GM11168 (cell line): ENCODE measurements at regions not wholly inside any gene's neighbourhood (a gene's known extent, or its start where the extent isn't known, plus 50 kb on each side); places are given as distances from the start of the nearest gene placed in this dataset.
"Not testable (repeated sequence)": the region's sequence is repeated elsewhere in the genome, so short reads cannot be mapped to it uniquely, and the experiment has no call there.

Experiments
- in situ Hi-C: fragments of 300-500 bp; cut with MboI; formaldehyde crosslinking; loops from one replicate; pipeline ENCODE4 v1.12.0; 2022; ENCODE audit warnings: low sequenced_read_pairs; ENCODE audit not compliant: unreplicated experiment

DNA sequence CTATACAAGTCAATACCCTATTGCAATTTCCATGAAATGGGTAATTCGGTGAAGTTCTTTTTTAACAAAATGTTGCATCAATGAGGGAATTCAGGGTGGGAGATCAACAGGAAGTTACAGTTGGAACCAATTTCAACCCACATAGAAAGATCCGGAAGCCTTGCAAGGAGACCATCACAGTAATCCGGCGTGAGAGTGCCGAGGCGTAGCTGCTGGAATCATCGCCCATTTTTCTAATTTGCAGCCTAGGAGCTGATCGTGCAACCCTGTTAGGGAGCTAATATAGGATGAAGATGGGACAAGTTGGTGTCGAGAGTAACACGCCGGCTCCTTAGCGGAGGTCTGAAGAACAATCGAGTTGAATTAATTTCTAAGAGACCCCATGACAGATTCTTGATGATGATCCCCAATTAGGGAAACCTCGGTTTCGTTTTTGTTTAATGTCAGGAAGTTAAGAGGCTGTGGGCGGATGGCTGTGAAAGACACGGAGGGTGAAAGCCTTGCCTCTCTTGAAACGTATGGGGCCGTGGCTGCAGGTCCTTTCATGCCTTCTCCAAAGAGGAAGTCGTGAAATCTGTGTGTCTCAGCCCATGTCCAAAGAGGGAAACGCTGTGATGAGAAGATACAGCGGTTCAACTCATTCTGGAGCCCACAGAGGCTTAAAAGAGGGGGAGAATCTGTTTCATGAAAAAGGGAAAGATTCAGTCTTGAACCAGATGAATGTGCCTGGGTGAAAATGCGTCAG is 51.2 kb upstream of the CARD11 start:
- in situ Hi-C loops: no loop called here

DNA sequence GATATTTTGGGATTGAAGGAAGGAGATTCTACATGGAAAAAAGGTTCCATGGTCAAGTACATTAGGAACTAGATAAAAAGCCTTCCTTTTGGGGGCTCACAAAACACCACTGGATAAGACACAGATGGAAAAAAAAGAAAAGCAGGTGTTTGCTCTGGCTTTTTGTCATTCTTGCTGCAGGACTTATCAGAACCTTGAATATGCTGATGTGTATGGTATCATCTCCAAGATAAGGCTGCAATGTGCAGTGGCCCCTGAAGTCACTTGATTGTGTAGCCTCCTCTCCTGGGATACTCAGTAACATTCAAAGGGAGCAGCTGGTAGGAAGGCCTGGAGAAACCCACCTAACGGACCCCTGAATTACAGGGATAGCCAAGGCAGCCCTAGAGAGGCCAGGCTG is 54.1 kb upstream of the CARD11 start:
- in situ Hi-C loops: no loop called here

DNA sequence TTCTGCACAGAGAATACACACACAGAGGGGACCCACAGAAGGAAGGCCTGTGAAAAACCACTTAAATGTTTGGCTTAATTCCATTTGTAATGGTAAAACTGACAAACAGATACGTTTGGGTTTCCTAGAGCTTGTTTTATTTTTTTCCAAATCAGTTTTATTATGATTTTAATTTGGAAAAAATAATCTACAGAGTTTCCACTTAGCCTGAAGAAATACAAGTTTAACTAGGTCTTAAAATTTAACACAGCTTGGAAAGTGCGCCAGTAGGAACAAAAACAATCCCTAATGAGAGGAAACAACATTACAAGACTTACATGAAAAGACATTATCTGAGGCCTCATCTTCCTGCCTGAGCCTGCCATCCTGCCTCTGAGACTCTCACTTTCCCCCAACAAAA is 58.5 kb upstream of the CARD11 start:
- in situ Hi-C loops: no loop called here

DNA sequence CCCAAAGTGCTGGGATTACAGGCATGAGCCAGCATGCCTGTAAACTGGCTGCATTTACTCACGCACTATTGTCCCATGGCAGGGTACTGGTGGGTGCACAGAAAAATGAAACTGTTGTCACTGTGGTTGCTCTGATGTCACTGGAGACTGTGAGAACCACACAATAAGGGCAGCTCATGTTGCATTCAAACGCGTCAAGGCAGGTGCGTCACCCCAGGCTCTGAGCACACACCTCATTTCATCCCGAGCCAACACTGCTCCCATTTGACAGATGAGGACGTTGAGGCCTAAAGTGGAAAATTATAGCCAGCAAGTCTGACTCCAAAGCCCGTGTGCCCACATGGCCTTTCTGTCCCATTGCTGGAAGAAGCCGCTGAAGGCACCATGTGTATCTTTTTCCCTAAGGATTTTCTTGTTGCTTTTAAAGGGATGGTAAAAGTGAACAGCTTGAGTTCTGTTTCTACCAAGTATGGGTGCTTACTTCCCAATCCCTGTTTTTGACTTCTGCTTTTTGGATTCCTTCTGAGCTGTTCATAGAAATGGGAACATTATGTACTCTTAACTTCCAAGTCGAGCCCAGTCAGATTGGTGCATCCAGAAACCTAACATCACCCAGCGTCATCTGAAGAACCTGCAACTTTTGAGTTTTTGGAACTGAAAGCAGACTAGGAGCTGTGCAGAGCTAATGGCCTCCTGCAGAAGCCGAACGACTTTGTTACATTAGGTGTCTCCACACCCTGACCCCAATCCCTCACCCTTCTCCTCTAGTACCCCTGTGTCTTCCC is 60.1 kb upstream of the CARD11 start:
- in situ Hi-C loops: no loop called here

DNA sequence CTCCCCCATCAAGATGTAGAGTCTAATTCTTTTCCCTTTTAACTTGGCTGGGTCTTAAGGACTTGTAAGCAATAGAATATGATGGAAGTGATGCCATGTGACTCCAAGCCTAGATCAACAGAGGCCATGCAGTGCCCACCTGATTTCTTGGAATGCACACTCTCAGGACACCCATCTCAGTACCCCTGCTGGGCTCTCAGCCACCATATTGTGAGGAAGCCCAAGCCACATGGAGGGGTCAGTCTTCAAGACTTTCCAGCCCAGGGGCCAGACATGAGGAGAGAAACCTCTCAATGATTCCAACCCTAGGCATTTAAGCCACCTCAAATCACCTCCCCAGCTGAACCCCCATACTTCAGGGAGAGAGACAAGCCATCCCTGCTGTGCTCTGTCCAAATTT is 62.2 kb upstream of the CARD11 start:
- in situ Hi-C loops: no loop called here

DNA sequence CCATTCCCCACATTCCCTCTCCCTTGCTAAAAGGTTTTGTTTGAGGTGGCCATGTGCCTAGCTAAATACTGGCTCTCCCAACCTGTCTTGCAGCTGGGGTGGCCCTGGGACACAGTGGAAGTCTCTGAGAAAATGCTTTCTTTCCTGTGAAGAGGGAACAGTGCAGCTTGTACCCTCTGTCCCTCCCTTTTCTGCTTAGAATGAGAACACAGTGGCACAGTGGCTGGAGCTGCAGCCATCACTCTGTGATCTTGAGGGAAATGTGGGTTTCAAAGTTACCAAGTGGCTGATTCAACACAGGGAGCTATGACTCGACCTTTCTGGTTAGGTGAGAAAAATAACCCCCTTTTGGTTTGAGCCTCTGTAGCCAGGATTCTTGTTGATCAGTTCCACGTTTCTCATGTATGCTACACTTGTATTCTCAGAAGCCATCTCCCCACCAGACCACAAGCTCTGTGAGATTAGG is 62.7 kb upstream of the CARD11 start:
- in situ Hi-C loops: no loop called here

DNA sequence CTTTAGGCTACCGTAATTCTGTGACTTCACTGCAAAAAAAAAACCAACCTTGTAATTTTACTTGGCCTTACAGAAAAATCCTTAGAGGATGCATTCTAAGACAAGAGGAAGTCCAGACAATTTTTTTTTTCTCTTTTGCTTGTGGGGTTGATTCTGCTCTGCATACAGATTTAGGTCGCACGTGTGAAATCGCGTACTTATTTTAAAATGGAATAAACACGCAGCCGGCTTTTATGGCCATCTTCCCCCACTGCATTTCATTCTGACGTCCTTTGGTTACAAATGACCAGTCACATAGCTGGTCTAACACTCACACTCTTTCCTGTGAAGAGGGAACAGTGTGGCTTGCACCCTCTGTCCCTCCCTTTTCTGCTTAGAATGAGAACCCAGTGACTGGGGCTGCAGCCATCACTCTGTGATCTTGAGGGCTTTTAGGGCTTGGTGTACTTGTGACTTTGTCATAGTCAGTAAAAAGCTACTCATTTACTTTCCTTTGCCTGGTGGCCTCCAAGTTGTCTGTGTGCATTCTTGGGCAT is 63.6 kb upstream of the CARD11 start:
- in situ Hi-C loops: no loop called here

DNA sequence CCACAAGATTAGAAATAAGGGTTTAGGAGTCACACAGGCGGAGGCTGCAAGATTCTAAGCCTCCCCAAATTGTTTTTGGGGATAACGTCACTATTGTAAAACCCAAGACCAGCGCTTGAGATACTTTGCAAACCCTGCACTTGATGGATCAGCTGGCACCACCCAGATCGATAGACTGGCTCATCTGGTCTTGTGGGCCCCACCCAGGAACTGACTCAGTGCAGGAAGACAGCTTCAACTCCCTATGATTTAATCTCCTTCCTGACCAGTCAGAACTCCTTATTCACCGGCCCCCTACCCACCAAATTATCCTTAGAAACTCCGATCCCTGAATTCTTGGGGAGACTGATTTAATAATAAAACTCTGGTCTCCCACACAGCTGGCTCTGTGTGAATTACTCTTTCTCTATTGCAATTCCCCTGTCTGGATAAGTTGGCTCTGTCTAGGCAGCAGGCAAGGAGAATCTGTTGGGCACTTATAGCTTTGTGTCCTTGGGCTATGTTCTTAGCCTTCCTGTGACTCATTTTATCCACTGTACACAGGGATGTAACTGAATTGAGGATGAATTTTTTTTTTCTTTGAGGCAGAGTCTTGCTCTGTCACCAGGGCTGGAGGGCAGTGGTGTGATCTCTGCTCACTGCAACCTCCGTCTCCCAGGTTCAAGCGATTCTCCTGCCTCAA is 64.4 kb upstream of the CARD11 start:
- in situ Hi-C loops: no loop called here

DNA sequence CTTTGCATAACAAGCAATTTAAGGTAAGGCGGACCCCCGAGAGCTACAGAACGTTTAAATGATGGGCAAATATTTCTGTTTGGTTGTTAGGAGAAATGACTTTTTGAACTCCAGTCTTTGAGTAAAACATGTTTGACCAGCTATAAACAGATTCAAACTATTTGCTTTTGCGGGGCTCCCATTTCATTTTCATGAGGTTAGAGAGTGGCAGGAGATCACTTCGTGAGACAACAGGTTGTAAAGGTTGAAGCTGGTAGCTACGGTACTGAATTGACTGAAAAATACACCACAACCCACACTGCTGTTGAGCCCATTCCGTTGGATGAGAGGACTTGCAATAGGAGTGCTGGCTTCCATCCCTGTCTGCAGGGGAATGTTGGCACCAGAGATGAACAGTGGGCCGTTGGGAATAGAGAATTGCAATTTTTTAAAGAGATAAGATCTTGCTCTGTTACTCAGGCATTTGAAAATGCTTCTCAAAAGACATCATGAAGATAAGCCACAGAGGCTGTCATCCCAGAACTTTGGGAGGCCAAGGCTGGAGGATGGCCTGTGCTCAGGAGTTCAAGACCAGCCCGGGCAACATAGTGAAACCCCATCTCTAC is 65.7 kb upstream of the CARD11 start:
- in situ Hi-C loops: no loop called here

DNA sequence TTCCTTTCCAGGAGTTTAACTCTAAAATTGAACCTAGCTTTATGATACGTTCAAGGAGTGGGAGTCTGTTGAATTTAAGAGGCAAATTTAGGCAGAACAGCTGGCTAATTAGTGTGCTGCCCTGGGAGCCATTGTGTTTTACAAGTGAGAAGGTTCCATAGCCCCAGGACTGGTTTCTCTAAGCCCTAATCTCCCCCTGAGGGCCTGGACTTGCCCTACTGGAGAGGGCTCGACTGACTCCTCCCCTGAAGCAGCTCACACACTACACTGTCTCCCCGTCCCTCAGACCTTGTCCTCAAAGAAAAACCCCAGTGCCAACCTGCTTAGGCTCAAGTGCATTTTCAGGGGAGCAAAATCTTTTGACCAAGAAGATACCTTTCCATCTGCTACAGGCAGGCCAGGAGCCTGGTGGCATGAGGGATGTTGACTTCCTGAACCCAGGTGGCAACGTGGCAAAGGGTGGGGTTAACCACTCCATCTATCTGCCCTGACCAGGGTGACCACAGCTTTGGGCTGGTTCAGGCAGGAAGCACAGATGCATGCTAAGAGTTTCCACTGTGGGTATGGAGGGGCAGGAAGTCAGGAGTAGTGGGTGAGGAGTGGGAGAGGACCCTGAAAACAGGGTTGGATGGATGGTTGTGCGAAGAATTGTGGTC is 68.9 kb upstream of the CARD11 start:
- in situ Hi-C loops: no loop called here

DNA sequence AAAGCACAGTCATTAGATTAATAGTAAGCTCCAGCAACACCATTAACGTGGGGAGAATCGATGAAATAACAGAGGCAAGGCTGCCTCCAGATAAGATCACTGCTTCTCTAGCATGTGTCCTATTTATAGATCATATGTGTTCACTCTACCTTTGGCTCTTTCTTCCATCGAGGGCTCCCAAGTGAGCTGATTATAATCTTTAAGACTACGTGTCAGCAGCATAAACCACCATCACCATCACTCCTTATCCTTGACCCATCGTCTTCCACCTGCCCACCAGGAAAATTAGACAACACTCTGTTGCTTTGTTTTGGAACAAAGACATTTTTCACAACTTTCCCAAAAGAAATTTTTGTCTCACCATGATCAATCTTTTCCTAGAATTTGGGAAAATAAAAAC is 71.2 kb upstream of the CARD11 start:
- in situ Hi-C loops: no loop called here

DNA sequence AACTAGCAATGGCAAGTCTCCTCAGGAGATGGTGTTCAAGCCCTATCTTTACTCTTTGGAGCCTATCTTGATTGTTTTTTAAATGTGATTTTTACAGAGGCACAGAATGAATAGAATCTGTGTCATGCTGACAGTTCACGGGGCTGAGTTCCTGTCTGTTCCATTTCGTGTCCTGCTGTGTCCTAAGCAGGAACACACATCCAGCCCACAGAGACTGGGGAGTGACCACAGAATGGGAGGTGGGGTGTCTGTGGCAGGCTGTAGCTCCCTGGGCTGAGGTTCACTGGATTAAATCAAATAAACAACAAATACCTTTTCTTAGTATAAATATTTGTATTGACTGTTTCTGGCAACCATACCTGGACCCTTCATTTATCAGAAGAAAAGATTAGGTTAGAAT is 73.4 kb upstream of the CARD11 start:
- in situ Hi-C loops: no loop called here

DNA sequence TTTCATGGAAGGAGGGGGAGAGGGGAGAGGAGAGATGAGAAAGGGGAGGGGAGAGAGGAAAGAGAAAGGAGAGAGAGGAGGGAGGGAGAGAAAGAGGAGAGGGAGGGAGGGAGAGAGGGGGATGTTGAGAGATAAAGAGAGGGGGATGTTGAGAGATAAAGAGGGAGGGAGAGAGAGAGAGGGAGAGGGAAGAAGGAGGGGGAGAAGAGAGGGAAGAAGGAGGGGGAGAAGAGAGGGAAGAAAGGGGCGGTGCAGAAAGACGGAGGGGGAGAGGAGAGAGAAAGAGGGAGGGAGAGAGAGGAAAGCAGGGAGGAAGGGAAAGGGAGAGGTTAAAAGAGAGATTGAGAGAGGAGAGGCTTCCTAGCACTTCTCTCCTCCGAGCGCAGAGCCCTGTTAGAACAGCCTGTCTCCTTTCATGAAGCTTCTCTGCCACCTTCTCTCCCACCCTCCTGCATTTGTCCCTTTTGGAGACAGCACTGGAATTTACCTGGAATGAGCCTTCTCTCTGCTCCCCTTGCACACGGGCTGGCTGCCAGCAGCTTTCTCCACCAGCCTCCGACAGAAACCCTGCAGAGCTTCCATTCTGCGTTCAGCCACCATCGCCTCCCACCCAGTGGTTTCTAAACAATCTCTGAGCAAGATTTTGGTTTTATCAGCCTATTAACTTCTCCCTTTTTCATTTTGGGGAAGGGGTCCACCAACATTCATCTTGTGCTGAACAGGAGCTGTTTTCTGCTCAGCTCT is 74.0 kb upstream of the CARD11 start:
- in situ Hi-C loops: no loop called here

DNA sequence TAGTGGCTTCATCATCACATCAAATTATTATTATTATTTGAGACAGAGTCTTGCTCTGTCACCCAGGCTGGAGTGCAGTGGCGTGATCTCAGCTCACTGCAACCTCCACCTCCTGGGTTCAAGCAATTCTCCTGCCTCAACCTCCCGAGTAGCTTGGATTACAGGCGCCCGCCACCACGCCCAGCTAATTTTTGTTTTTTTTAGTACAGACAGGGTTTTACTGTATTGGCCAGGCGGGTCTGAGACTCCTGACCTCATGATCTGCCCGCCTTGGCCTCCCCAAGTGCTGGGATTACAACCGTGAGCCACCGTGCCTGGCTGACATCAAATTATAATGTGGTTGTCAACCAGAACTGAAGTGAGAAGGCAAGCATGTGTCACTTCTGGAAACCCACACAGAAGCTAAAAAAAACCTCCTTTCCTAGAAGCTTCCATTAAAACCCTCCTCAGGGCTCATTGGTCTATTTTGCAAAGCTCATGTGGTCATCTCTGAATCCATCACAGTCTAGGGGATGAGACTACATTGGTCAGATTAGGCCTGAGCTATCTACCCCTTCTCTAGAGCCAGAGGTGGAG is 75.8 kb upstream of the CARD11 start:
- in situ Hi-C loops: not testable (repeated sequence)

DNA sequence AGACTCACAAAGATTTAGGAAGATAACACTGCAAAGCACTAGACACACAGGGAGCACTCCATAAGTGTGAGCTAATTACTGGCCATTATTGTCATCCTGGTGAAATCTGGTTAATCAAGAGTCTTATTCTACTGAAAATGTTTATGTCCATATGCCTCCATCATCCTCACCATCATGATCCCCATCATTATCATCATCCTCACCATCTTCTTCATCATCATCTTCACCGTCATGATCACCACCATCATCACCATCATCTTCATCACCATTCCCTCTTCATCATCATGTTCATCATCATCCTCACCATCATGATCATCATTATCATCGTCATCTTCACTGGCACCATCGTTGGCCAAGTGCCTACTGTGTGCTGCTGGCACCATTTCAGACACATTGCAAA is 76.3 kb upstream of the CARD11 start:
- in situ Hi-C loops: no loop called here

DNA sequence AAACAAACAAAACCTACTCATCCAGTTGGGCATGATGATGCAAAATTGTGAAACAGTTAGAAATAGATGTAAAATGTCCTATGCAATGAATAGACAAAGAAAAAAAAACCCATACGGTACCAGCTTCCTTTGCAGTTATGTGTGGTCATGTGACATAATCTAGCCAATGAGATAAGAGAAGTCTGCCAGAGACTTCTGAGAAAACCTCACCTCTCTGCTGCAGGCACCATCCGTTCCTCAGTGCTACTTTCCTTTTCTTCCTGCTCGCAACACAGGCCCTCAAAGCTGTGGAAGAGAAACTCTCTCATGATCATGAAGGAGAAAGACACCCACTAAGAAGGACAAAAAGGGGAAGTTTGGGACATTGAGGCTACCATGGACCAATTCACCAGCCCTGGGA is 76.8 kb upstream of the CARD11 start:
- in situ Hi-C loops: no loop called here

DNA sequence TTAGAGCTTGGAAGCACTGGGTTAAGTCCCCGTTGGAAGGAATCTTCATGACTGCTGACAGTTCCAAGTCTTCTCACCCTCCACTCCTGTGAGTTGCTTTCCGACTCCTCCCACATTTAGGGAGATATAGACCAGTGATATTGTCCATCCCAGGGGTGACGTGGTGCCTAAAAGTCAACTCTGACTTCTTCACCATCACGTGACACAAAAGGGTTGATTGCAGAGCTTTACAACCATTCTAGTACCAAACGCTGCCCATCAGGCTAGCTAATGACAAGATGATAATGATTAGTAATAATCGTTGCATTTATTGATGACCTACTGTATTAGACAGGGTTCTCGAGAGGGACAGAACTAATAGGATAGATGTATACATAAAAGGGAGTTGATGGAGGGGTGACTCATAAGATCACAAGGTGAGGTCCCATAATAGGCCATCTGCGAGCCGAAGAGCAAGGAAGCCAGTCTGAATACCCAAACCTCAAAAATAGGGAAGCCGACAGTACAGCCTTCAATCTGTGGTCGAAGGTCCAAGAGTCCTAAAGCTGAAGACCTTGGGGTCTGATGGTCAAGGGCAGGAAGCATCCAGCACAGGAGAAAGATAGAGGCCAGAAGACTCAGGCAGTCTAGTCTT is 85.3 kb upstream of the CARD11 start:
- in situ Hi-C loops: no loop called here

DNA sequence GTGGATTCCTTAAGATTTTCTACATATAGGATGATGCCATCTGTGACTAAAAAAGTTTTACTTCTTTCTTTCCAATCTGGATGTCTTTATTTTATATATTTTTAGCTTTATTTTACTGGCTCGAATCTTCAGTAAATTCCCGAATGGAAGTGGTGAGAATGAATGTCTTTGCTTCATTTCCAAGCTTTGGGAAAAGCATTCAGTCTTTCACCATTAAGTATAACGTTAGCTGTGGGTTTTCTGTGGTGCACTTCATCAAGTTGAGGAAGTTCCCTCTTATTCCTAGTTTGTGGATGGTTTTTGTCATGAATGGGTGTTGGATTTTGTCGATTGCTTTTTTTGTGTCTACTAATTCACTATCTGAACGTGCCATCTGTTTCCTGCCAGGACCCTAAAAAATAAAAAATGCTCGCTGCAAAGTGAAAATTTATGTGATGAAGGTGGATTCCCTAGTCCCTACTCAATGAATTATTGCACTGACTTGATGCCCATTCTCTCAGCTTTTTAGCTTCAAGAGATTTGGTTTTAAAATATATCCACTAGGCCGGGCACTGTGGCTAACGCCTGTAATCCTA is 90.2 kb upstream of the CARD11 start:
- in situ Hi-C loops: no loop called here
